Superior temporal gyrus (tissue), 1 donor: ENCODE measurements at regions not wholly inside any gene's neighbourhood (a gene's known extent, or its start where the extent isn't known, plus 50 kb on each side); places are given as distances from the start of the nearest gene placed in this dataset.

Experiments used
- DNase-seq: peaks from one replicate; pipeline ENCODE4 v3.0.0-alpha.2; 2016; ENCODE audit errors: extremely low spot score

DNA sequence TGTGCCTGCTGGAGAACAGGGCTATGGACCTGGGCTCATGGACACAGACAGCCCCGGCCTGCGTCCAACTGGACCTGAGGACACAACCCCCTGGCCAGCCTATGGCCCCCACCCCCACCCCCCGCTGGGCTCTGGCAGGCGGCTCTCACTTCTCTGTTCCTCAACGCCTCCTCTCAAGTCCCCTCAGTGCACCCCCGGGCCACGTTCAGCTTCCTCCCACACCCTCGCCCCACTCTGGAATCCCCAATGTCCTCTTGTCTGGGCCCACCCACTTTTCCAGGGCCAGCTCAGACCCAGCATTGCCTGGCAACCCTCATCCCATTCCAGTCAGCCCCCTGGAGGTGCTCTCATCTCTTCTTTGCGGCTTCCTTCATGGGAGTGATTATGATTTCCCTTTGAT is 130.2 kb upstream of the SPACA7 start:
- no peak for DNase-seq

DNA sequence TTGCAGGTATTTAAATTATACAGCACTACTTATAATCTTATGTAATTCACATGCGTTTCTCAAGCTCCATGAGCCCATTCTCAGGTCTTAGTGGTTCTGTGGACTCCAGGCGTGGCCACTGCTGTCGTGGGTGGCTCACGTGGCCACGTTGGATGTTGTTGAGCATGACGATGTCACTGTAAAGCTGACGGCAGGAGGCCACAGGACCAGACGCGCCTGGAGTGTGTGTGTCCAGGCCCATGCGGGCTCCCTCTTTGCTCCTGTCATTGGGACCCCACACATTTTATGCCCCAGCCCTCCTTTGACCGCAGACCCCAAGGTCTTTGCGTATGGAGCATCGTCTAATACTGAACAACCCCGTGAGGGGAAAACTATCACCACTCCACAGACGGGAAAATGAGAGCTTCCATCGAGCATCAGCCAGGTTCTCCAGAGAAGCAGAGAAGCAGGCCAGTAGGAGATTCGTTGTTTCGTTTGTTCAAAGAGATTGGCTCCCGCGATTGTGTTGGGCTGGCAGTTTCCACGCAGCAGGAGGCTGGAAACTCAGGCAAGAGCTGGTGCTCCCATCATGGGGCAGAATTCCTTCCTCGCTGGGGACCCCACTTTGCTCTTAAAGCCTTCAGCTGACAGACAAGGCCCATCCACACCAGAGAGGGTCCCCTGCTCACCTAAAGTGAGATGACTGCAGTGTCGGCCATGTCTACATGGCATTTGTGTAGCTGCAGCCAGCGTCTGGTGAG is 129.3 kb upstream of the SPACA7 start:
- DNase-seq = no peak

- no peak for DNase-seq
These were observed 128.4 kb upstream of the SPACA7 start for GRCh38 chr13:112247471-112248405.

- DNase-seq = no peak
These were observed 127.8 kb upstream of the SPACA7 start for GRCh38 chr13:112248406-112248760.

DNA sequence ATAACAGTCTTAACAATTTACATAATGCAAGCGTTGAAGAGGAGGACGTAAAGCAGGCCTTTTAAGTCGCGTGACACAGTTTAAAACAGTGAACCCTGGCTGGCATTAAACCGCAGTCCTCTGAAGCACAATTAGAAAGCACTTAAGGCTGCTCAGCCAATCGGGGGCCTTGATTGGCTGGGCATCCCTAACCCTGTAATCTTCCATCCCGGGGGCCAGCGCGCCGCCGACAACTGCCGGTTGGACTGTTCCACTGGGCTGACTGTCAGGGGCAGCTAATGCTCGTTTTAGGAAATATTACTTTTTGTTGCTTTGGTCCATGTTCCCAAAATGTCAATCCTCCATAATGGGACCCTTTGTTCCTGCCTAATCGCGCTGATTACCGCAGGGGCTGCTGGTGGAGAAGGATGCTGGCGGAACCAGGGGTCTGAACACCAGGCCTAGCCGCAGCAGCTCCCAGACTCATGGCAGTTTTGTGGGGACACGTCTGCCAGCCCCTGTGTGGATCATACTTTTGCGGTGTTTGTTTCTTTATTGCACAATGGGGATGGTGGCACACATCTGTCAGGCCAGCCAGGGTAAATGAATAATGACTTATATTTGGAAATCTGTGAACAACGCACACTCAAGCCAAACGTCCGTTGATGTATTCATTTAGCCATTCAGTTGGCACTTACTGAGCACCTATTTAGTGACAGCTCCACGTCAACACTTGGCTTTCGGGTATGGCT is 127.1 kb upstream of the SPACA7 start:
- no peak for DNase-seq

DNA sequence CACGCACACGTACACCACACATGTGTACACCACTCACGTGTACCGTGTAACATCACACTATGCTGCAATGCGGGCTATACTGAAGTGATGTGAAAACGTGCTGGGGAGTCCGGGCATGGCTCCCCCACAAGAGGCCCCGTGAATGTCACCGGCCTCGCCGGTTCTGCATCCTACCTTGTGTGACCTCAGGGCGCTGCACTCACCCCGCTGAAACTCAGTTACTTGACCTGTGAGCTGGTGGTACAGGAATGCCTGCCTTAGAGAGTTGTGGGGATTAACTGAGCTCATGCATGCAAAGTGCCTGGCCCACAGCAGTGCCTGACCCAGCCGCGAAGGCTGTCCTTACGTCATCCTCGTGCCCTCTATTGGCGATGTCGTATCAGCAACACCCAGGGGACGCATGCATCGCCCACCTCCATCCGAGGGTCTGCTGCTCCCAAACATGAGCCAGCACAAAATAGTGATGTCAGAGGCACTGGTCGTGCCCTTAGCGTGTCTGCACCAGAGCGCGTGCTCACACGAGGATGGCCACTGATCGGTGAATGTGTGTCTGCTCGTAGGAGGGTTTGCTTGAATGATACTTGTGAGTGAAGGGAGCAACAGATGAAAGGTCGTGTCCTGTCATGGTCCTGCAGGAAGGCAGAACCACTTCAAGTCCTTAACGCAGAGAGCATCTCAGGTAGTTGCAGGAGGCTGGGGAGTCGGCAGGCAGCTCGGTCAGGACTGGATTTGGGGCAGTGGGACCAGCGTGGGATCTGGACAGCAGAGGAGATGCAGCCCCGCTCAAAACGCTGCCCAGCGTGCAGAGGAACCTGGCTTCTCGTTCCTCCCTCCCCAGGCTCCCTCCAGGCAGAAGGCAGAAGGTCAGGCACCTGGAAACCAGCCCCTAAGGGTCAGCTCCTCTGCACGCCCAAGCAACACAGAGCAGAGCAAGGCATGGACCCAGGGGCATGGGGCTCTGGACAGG is 126.2 kb upstream of the SPACA7 start:
- no peak for DNase-seq

- DNase-seq = no peak
These were observed 125.2 kb upstream of the SPACA7 start for GRCh38 chr13:112250788-112251445.

DNA sequence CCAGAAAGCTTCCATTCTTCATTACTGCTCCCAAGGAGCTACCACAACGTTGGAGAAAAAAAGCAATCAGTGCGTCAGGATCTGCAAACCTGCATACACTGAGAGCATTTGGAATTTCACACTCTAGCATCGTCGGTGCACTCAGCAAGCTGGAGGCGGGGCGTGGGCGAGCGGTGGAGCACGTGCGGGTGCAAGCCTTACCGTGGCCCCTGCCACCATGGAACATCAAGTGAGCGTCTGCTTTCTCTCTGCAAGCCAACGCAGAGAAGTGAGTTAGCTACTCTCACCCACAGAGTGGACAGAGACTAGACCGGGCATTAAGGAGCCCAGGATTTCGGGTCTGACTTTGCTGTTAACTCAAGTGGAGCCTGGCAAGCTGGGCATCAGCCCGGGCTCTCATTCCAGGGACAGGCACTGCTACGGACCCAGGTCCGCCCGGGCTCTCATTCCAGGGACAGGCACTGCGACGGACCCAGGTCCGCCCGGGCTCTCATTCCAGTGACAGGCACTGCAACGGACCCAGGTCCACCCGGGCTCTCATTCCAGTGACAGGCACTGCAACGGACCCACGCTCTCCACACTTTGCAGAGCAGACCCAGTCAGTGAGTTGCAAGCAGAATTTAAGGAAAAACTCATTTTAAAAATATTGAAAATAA is 124.1 kb upstream of the SPACA7 start:
- no peak for DNase-seq

DNA sequence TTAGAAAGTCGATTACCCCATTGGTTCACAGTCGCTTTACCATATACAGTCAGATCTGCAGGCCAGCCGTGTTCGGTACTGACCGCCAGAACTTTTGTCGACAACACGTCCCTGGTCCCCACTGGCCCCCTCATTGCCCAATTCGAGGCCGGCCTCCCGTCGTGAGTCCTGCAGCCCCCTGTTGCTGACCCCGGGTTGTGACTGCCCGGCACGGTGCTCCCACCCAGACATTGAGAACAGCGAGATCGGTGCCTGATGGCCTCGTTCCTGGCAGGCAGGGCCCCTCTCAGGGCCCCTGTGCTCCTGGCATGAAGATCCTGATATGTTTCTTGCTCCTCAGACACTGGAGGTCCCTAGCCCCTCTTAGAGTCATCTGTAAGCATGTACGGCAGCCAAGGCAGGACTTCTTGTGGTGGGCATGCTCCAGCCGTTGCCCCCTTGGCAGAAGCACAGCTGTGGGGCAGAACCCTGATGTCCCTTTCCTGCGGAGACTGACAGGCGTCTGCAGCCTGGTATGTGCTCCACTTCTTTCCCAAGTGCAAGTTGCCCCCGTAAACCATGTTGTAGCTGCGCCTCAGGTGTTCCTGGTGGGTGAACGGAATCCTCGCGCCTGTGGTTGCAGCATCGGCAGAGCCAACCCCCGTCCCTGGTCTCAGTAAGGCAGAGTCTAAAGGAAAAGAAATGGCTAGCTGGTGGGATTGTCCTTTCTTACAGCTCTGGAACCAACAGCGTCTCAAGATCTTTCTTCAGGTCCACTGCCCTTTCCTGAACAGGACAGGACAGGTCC is 123.2 kb upstream of the SPACA7 start:
- DNase-seq = no peak

GRCh38 chr13:112253631-112254030 is 122.5 kb upstream of the SPACA7 start:
- no peak for DNase-seq

DNA sequence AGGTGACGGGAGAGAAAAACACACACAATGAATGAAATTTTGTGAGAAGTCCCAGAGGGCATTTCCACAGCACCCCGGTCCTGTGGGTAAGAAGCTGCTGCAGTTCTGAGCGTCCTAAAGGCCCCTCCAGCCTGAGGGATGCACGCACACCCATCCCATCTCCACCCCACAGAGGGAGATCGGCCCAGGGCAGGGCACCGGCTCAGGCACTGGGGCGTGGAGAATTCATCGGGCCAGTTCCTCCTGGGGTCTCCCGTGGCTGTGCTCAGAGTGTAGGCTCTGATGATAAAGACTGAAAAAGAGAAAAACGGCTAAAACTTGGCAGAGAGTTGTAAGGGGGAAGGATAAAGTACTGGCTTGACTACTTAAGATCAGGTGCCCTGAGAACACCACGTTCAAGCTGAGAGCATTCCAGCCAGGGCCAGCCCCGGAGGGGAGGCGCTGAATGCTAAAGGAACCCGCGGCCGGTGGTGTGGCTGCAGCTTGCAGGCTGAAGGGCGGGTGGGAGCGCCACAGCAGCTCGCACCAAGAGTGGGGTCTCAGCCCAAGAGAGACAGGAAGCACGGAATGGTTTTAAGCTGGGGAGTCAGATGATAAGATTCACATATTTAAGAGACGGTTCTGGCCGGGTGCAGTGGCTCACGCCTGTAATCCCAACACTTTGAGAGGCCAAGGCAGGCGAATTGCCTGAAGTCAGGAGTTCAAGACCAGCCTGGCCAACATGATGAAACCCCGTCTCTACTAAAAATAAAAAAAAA is 121.9 kb upstream of the SPACA7 start:
- DNase-seq = no peak

- no peak for DNase-seq
These were observed 121.3 kb upstream of the SPACA7 start for GRCh38 chr13:112254900-112255299.

DNA sequence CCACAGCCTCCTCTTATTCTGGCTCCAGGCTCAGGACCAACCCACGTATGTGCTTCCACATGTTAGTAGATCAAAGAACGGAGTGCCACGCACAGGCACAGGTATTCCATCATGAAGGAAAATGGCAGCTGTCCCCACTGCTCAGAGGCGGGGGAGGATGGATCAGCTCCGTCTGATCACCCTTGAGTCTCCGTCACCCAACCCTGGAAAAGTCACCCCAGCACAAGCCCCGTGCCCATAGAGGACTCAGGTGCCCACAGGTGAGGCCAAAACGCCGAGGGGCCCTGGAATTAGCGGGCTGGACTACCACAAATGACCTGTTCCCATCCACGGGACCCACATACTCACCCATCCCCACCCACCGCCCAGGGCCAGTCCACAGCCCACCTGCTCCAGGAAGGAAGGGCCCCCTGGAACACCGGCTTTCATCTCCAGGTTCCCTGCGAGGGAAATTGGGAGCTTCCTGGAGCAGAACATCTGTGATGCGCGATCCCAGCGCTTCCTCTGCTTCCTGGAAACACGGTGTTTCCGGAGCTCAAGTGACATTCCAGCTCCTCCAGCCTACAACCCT is 120.5 kb upstream of the SPACA7 start:
- DNase-seq = no peak

- DNase-seq = no peak
These were observed 119.2 kb upstream of the SPACA7 start for GRCh38 chr13:112256716-112257494.

DNA sequence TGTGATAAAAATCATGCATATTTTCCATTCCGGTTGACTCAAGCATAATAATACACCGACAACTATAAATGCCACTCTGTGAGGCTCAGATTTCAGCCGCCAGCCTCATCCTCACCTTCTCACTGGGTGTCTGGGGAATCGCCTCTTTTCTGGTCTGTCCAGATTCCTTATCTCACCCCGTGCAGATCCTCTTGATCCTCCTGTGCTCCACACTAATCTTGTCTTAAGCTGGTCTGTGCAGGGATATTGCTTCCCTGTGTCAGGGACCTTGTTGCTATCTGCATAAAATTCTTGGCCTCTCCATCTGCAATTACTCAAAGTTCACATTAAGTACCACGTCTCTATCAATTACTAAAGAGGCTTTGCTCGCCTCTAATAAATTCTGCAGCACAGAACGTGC is 116.6 kb upstream of the SPACA7 start:
- no peak for DNase-seq

DNA sequence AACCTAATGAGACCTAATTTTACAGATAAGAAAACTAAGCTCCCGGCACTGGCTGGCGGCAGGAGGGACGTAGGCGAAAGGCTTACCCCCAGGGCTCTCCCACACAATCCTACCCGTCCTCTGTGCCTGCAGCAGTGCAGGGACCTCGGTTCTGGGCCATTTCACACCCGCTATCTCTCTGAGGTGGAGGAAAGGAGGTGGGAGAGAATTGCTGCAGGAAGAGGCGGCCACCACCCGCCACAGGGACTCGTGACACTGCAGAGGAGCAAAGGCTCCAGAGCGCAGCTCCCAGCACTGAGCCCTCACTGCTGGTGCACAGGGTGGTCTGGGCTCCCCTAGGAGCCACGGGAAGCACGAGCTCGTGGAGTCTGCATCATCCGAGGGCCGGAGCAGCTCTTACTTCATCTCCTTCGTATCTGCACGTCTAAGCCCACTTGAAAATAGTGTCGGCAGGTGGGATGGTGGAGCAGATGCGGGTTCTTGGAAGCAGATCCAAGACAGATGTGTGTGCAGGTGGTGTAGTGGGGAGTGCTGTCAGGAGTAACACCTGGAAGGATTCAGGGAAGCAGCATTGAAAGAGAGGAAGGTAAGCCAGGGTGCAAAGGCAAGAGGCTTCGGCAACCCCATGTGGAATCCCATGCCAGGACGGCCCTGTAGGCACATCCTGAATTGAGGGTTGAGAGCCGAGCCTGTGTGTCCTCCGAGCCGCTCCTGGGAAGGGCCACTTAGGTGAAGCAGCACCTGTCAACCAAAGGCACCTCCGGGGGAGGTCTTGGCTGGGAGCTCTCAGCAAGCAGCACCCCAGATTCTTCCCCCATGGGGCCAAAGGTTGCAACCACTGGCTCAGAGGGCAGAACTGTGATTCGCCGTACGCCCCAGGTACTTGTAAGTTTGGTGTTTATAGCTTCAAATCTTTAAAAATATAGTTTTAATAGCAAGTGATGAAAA is 115.8 kb upstream of the SPACA7 start:
- no peak for DNase-seq
